ENCODE measurements at regions not wholly inside any gene's neighbourhood (a gene's known extent, or its start where the extent isn't known, plus 50 kb on each side); places are given as distances from the start of the nearest gene placed in this dataset.
"Not testable (repeated sequence)": the region's sequence is repeated elsewhere in the genome, so short reads cannot be mapped to it uniquely, and the experiment has no call there.

DNA sequence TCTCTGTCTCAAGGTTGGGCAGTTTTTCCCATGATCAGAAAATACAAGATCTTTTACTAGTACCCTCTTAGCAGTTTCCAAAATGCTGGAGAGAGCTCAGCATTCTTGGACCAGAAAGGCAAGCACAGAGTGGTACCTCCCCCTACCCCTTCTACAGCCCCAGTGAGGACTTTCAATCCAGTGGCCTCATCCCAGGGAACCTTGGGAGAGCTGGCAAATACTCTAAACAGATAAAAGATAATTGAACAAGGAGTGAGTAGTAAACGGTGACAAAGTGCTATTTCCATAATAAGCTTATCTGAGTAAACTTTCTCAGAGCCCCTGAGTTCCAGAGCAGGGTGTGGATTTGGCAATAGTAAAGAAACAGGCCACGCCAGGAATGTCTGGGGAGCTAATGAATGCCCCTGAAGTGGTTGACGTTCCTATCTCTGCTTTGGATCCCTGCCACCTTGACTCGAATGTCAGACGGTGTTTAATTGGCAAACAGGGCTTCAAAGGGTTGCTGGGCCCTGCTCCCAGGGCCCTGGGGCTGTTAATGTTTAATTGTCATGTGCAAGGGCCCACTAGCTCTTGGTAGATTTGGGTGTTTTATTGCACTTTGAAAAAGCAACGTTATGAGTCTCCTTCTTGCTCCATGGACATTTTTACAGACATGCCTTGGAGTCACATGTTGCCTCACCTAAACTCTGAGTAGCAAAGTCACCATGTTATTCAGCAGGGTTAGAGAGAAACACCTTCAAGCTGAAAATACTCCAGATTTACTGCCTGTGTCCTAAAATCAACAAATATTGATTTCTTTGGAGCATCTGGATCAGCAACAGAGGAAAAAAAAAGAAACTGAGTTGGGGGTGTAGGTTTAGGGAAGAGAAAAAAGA is 239.9 kb downstream of the CYRIA start:
- Histone ChIP-seq H3K9me3 (ENCODE audit: control insufficient read depth in 2 of 3, low read length in 3 of 3) (no peaks in the 10 kb centered on the region), H3K4me3 (ENCODE audit: low read length) (no peak overlapping the region)

DNA sequence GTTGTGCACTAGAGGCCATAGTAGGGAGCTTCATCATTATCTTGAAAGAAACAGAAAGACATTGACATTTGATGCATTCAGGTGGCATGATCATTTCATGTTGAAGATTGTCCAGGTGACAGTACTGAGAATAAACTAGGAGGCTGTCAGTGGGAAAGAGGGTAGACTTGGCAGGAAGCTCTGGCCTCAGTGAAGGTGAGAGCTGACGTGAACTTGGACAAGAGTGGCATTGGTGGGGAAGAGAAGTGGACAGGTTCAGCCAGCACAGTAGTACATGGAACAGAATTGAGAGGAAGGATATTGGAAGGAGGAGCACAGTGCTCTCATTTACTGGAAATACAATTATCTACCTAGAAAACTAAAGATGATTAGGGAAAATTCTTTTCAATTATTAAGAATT is 245.2 kb downstream of the CYRIA start:
- CTCF ChIA-PET = no interaction called here

More for the DNA sequence above, 239.9 kb downstream of the CYRIA start:
- Histone ChIP-seq H3K27me3 (ENCODE audit: control insufficient read depth in 2 of 2, insufficient read depth in 2 of 2, low read length in 2 of 2) (no peaks in the 10 kb centered on the region), H3K27ac (ENCODE audit: low read depth, low read length) (no peak overlapping the region), H3K36me3 (ENCODE audit: control insufficient read depth in 2 of 3, insufficient read depth in 3 of 3, low read length in 3 of 3) (no peaks in the 10 kb centered on the region), H3K4me1 (ENCODE audit: control insufficient read depth in 2 of 2, insufficient read depth in 2 of 2, low read length in 2 of 2) (no peaks in the 10 kb centered on the region)
- no peaks in the 10 kb centered on the region for H3K4me1 Mint-ChIP-seq
- CTCF ChIA-PET = no interaction called here
- intact Hi-C loops (cut with micrococcal nuclease) = no loop called here
- no peak overlapping the region for H3K27ac Mint-ChIP-seq
- H3K36me3 Mint-ChIP-seq = no peaks in the 10 kb centered on the region
- DNase-seq (no peak), ATAC-seq (no peak)
- H3K27me3 Mint-ChIP-seq = peaks cover 0 to 22% (median 4%) of the 10 kb centered on the region in 5 donors
- POLR2A ChIA-PET = interaction anchor here (0.6 kb wide), 1 partner anchor 430 kb away, joined by 3 read pairs; no protein-coding TSS in a partner anchor
- peaks cover 0 to 3% (median 0%) of the 10 kb centered on the region in 11 donors for H3K9me3 Mint-ChIP-seq
- no peak overlapping the region for H3K4me3 Mint-ChIP-seq

DNA sequence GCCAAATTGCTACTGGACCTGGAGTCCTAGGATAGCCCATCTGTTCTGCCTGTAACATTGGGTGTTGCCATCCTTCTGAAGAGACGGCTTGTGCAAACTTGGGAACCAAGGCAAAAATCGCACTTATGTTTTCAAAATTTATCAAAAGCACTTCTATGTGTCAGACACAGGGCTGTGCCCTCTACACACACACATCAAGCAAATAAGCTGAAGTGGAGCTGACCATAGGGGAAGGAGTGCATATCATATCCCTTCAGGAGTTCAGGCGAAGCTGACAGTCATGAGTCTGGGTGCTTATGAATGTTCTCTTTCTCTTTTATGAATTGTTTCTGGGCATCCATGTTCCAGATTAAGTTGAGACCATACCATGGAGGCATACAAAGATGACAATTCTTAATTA is 247.9 kb downstream of the CYRIA start:
- no peak for ATAC-seq
- CTCF ChIA-PET = no interaction called here
- Histone ChIP-seq H3K27ac (ENCODE audit: low read depth, low read length) (no peak overlapping the region), H3K36me3 (ENCODE audit: control insufficient read depth in 2 of 3, insufficient read depth in 3 of 3, low read length in 3 of 3) (no peaks in the 10 kb centered on the region), H3K4me3 (ENCODE audit: low read length) (no peak overlapping the region), H3K27me3 (ENCODE audit: control insufficient read depth in 2 of 2, insufficient read depth in 2 of 2, low read length in 2 of 2) (no peaks in the 10 kb centered on the region), H3K9me3 (ENCODE audit: control insufficient read depth in 2 of 3, low read length in 3 of 3) (no peaks in the 10 kb centered on the region), H3K4me1 (ENCODE audit: control insufficient read depth in 2 of 2, insufficient read depth in 2 of 2, low read length in 2 of 2) (no peaks in the 10 kb centered on the region)
- no peak for DNase-seq
- intact Hi-C loops (cut with micrococcal nuclease) = no loop called here
- no peaks in the 10 kb centered on the region for H3K36me3 Mint-ChIP-seq
- H3K9me3 Mint-ChIP-seq = peaks cover 0 to 5% (median 0%) of the 10 kb centered on the region in 11 donors
- no peak overlapping the region for H3K27ac Mint-ChIP-seq
- POLR2A ChIA-PET = no interaction called here
- no peaks in the 10 kb centered on the region for H3K4me1 Mint-ChIP-seq
- H3K27me3 Mint-ChIP-seq = peaks cover 0 to 28% (median 4%) of the 10 kb centered on the region in 5 donors
- H3K4me3 Mint-ChIP-seq = no peak overlapping the region

More for the DNA sequence above, 245.2 kb downstream of the CYRIA start:
- no peaks in the 10 kb centered on the region for H3K4me1 ChIP-seq (ENCODE audit: control insufficient read depth in 2 of 2, insufficient read depth in 2 of 2, low read length in 2 of 2)
- POLR2A ChIA-PET = no interaction called here
- Mint-ChIP-seq H3K36me3 (no peaks in the 10 kb centered on the region), H3K4me1 (no peaks in the 10 kb centered on the region), H3K9me3 (peaks cover 0 to 3% (median 0%) of the 10 kb centered on the region in 11 donors), H3K27me3 (peaks cover 0 to 12% (median 4%) of the 10 kb centered on the region in 5 donors), H3K4me3 (no peak overlapping the region), H3K27ac (no peak overlapping the region)
- H3K36me3 ChIP-seq (ENCODE audit: control insufficient read depth in 2 of 3, insufficient read depth in 3 of 3, low read length in 3 of 3) = no peaks in the 10 kb centered on the region
- ATAC-seq (no peak), DNase-seq (no peak)
- H3K27me3 ChIP-seq (ENCODE audit: control insufficient read depth in 2 of 2, insufficient read depth in 2 of 2, low read length in 2 of 2) = no peaks in the 10 kb centered on the region
- no peaks in the 10 kb centered on the region for H3K9me3 ChIP-seq (ENCODE audit: control insufficient read depth in 2 of 3, low read length in 3 of 3)
- H3K27ac ChIP-seq (ENCODE audit: low read depth, low read length) = no peak overlapping the region
- intact Hi-C loops (cut with micrococcal nuclease) = no loop called here
- no peak overlapping the region for H3K4me3 ChIP-seq (ENCODE audit: low read length)

DNA sequence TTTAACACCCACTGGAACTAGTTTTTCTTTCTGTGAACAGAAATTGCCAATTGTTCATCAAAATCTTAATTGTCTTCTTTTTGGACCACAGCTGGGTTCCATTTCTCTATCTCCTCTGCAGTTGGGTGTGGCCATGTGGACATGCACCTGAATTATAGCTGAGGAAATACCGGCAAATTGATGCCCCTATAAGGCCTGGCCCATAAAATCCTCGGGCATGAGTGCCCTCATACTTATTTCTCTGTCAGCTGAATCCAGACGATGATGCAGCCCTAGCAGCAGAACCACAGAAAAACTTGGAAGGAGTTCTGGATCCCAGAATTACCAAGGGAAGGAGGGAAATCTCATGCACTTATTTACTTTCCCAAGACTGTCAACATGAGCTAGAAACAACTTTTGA is 249.0 kb downstream of the CYRIA start:
- no peaks in the 10 kb centered on the region for H3K4me1 Mint-ChIP-seq
- H3K27me3 Mint-ChIP-seq = peaks cover 0 to 32% (median 4%) of the 10 kb centered on the region in 5 donors

DNA sequence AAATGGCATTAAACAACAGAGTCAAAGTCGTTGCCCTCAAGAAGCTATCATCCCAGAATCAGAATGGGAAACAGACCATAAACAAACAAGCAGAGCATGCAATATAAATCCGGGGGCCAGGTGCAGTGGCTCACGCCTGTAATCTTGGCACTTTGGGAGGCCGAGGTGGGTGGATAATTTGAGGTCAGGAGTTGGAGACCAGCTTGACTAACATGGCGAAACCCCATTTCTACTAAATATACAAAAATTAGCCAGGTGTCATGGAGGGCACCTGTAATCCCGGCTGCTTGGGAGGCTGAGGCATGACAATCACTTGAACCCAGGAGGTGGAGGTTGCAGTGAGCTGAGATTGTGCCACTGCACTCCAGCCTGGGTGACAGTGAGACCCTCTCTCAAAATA is 249.8 kb downstream of the CYRIA start:
- H3K27ac Mint-ChIP-seq; H3K27ac ChIP-seq (ENCODE audit: low read depth, low read length); POLR2A ChIA-PET: not testable (repeated sequence)

More for the DNA sequence above, 249.0 kb downstream of the CYRIA start:
- CTCF ChIA-PET = no interaction called here
- no peak overlapping the region for H3K27ac ChIP-seq (ENCODE audit: low read depth, low read length)
- H3K9me3 Mint-ChIP-seq = peaks cover 0 to 5% (median 0%) of the 10 kb centered on the region in 11 donors
- POLR2A ChIA-PET = no interaction called here
- ATAC-seq (no peak), DNase-seq (no peak)
- no peak overlapping the region for H3K27ac Mint-ChIP-seq
- no peak overlapping the region for H3K4me3 Mint-ChIP-seq
- H3K36me3 Mint-ChIP-seq = no peaks in the 10 kb centered on the region
- H3K4me1 ChIP-seq (ENCODE audit: control insufficient read depth in 2 of 2, insufficient read depth in 2 of 2, low read length in 2 of 2) = no peaks in the 10 kb centered on the region
- no peaks in the 10 kb centered on the region for H3K27me3 ChIP-seq (ENCODE audit: control insufficient read depth in 2 of 2, insufficient read depth in 2 of 2, low read length in 2 of 2)
- no peak overlapping the region for H3K4me3 ChIP-seq (ENCODE audit: low read length)
- intact Hi-C loops (cut with micrococcal nuclease) = no loop called here
- no peaks in the 10 kb centered on the region for H3K36me3 ChIP-seq (ENCODE audit: control insufficient read depth in 2 of 3, insufficient read depth in 3 of 3, low read length in 3 of 3)
- H3K9me3 ChIP-seq (ENCODE audit: control insufficient read depth in 2 of 3, low read length in 3 of 3) = no peaks in the 10 kb centered on the region

DNA sequence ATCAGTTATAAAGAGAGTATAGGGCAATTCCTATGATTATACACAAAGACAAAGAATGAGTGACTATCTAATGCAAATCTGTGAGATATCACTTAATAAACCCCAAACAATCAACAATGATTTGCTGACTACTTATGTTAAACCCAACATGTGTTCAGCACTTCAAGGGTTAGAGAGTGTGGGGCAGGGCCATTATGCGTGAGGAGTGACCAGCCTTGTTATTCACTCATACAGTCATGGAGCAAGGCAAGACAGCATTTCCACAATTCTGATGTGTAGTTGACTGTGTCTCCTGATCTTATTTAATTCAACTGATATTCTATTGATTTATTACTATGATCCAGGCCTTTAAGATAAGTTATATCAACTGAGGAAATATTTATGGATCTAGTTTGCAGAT is 251.7 kb downstream of the CYRIA start:
- Mint-ChIP-seq H3K36me3 (no peaks in the 10 kb centered on the region), H3K27me3 (peaks cover 0 to 29% (median 4%) of the 10 kb centered on the region in 5 donors), H3K27ac (no peak overlapping the region), H3K9me3 (peaks cover 0 to 5% (median 2%) of the 10 kb centered on the region in 11 donors), H3K4me1 (no peaks in the 10 kb centered on the region), H3K4me3 (no peak overlapping the region)
- DNase-seq (no peak), ATAC-seq (no peak)
- H3K36me3 ChIP-seq (ENCODE audit: control insufficient read depth in 2 of 3, insufficient read depth in 3 of 3, low read length in 3 of 3) = no peaks in the 10 kb centered on the region
- no peak overlapping the region for H3K27ac ChIP-seq (ENCODE audit: low read depth, low read length)
- ChIA-PET POLR2A (no interaction called here), CTCF (no interaction called here)
- H3K4me1 ChIP-seq (ENCODE audit: control insufficient read depth in 2 of 2, insufficient read depth in 2 of 2, low read length in 2 of 2) = no peaks in the 10 kb centered on the region
- H3K4me3 ChIP-seq (ENCODE audit: low read length) = no peak overlapping the region
- H3K9me3 ChIP-seq (ENCODE audit: control insufficient read depth in 2 of 3, low read length in 3 of 3) = no peaks in the 10 kb centered on the region
- no peaks in the 10 kb centered on the region for H3K27me3 ChIP-seq (ENCODE audit: control insufficient read depth in 2 of 2, insufficient read depth in 2 of 2, low read length in 2 of 2)
- intact Hi-C loops (cut with micrococcal nuclease) = no loop called here

More for the DNA sequence above, 249.8 kb downstream of the CYRIA start:
- H3K4me1 ChIP-seq (ENCODE audit: control insufficient read depth in 2 of 2, insufficient read depth in 2 of 2, low read length in 2 of 2); H3K9me3 Mint-ChIP-seq; H3K27me3 ChIP-seq (ENCODE audit: control insufficient read depth in 2 of 2, insufficient read depth in 2 of 2, low read length in 2 of 2); H3K4me3 ChIP-seq (ENCODE audit: low read length); H3K4me3 Mint-ChIP-seq; H3K4me1 Mint-ChIP-seq; ATAC-seq; H3K36me3 Mint-ChIP-seq; CTCF ChIA-PET; H3K9me3 ChIP-seq (ENCODE audit: control insufficient read depth in 2 of 3, low read length in 3 of 3); DNase-seq; intact Hi-C loops (cut with micrococcal nuclease); H3K36me3 ChIP-seq (ENCODE audit: control insufficient read depth in 2 of 3, insufficient read depth in 3 of 3, low read length in 3 of 3): not testable (repeated sequence)
- H3K27me3 Mint-ChIP-seq = peaks cover 0 to 37% (median 4%) of the 10 kb centered on the region in 5 donors

DNA sequence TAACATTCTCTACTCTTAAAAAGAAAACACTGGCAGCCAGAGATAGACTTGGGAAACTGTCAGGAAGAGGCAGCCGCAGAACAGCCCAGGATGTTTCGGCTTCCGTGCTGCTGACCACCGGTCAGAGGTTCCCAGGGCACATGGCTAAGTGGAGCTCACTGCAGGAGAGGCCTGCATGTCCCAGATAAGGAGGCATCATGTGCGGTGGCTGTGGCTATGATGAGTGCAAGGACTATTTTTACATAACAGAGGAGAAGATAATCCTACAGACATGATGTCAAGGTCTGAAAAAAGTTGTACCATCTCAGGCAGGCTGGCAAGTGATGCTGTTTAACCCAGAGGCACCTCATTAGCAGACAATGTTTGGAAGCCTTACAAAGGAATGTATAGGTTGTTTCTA is 252.3 kb downstream of the CYRIA start:
- H3K9me3 ChIP-seq (ENCODE audit: control insufficient read depth in 2 of 3, low read length in 3 of 3) = no peaks in the 10 kb centered on the region
- intact Hi-C loops (cut with micrococcal nuclease) = no loop called here
- Mint-ChIP-seq H3K27ac (no peak overlapping the region), H3K4me3 (no peak overlapping the region), H3K4me1 (no peaks in the 10 kb centered on the region), H3K36me3 (no peaks in the 10 kb centered on the region), H3K27me3 (peaks cover 0 to 29% (median 0%) of the 10 kb centered on the region in 5 donors), H3K9me3 (peaks cover 0 to 5% (median 2%) of the 10 kb centered on the region in 11 donors)
- no peak overlapping the region for H3K27ac ChIP-seq (ENCODE audit: low read depth, low read length)
- H3K4me3 ChIP-seq (ENCODE audit: low read length) = no peak overlapping the region
- no peaks in the 10 kb centered on the region for H3K27me3 ChIP-seq (ENCODE audit: control insufficient read depth in 2 of 2, insufficient read depth in 2 of 2, low read length in 2 of 2)
- DNase-seq (no peak), ATAC-seq (no peak)
- POLR2A ChIA-PET = no interaction called here
- H3K36me3 ChIP-seq (ENCODE audit: control insufficient read depth in 2 of 3, insufficient read depth in 3 of 3, low read length in 3 of 3) = no peaks in the 10 kb centered on the region
- no peaks in the 10 kb centered on the region for H3K4me1 ChIP-seq (ENCODE audit: control insufficient read depth in 2 of 2, insufficient read depth in 2 of 2, low read length in 2 of 2)
- CTCF ChIA-PET = no interaction called here

Data from naive thymus-derived CD4-positive, alpha-beta T cell (primary cell).